ENCODE measurements at regions not wholly inside any gene's neighbourhood (a gene's known extent, or its start where the extent isn't known, plus 50 kb on each side); places are given as distances from the start of the nearest gene placed in this dataset.
"Not testable (repeated sequence)": the region's sequence is repeated elsewhere in the genome, so short reads cannot be mapped to it uniquely, and the experiment has no call there.

DNA sequence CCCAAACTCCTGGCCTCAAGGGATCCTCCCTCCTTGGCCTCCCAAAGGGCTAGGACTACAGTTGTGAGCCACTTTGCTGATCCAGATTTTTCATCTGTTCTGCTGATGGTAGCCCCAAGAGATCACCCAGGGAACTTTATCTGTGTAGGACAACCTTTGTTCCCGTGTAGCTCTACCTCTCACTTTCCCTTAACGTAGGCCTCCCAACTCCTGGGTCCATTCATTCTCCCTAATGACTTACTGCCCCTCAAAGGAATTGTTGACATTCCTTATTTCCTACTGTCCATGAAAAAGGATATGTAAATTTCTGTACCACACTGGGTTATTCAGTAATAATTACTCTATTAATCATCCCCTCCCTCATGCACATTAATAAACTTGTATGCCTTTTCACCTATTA, 51.0 kb upstream of the PHF24 start:
- DNase-seq (ENCODE audit: low spot score) = no peak

GRCh38 chr9:34899535-34900158, 58.4 kb upstream of the PHF24 start:
- DNase-seq (ENCODE audit: low spot score) = peak; percentile 70

GRCh38 chr9:34898846-34899245, 59.2 kb upstream of the PHF24 start:
- DNase-seq (ENCODE audit: low spot score) = no peak

GRCh38 chr9:34896112-34896511, 62.0 kb upstream of the PHF24 start:
- DNase-seq (ENCODE audit: low spot score) = no peak

DNA sequence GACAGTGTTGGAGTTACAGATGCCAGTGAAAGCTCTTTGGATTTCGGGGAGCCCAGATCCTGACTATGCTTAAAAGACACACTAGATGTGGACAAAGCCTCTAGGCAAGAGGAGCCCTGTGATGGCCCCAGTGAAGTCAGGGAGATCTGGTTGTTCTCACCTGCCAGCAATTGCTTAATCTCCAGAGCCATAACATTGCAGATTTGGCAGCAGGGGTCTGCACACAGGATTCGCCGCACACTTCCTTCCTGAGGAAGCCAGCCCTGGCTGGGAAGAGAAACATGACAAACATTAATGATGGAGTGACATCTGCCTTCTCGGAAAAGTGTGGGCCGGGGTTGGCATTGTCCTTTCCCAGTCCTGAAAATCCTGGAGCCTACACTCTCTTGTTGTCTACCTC, 65.2 kb upstream of the PHF24 start:
- DNase-seq (ENCODE audit: low spot score) = no peak

GRCh38 chr9:34891386-34891785, 66.7 kb upstream of the PHF24 start:
- no peak for DNase-seq (ENCODE audit: low spot score)

- DNase-seq (ENCODE audit: low spot score) = no peak
Measured at GRCh38 chr9:34887841-34888240, 70.2 kb upstream of the PHF24 start.

DNA sequence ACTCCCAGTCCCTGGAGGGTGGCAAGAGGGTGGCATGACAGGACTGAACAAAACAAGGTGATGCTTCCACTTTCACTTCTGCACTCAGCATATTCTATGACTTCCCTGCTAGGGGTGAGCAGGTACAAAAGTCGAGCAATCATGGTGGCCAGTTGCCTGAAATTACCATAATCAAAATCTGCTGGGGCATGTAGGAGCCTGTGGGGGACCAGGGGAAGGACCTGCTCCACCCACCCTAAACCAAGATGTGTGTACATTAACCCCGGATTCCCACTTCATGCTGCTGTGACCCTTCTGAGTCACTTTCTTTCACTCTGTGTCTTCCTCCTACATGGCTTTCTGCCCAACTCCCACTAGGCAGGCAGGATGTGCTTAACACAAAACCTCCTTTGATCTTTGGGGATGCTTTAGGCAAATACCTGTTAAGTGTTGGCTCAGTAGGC, 73.3 kb upstream of the PHF24 start:
- no peak for DNase-seq (ENCODE audit: low spot score)

GRCh38 chr9:34876096-34876495, 82.0 kb upstream of the PHF24 start:
- no peak for DNase-seq (ENCODE audit: low spot score)

GRCh38 chr9:34869390-34869789, 88.7 kb upstream of the PHF24 start:
- DNase-seq (ENCODE audit: low spot score) = no peak

GRCh38 chr9:34866614-34867013, 91.5 kb upstream of the PHF24 start:
- DNase-seq (ENCODE audit: low spot score) = no peak

- no peak for DNase-seq (ENCODE audit: low spot score)
Measured at GRCh38 chr9:34863426-34863825, 94.7 kb upstream of the PHF24 start.

DNA sequence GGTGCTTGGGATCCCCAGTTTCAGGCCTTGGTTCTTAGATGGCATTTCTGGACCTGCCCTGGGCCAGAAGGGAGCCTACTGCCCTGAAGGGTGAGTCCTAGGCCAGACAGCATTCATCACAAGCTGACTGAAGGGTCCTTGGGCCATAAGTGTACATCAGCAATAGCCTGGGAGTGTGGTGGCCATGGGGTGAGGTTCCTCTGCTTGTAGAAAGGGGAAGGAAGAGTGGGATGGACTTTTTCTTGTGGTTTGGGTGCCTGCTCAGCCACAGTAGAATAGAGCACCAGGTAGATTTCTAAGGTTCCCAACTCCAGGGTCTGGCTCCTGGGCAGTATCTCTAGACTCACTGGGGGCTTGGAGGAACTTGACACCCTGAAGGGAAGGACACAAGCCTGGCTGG, 95.2 kb upstream of the PHF24 start:
- DNase-seq (ENCODE audit: low spot score) = no peak

DNA sequence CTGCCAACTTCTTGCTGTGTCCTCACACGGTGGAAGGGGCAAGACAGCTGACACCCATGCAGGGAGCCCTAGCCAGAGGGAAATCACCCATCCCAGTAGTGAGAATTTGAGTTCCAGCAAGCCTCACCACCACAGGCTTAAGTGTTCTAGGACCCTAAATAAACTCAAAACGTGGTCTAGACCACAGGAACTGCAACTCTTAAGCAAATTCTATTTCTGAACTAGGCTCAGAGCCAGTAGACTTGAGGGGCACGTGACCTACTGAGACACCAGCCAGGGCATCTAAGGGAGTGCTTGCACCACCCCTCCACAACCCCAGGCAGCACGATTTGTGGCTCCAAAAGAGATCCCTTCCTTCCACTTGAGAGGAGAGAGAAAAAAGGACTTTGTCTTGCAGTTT, 96.0 kb upstream of the PHF24 start:
- no peak for DNase-seq (ENCODE audit: low spot score)

GRCh38 chr9:34855016-34855415, 103.1 kb upstream of the PHF24 start:
- not testable (repeated sequence) for DNase-seq (ENCODE audit: low spot score)

GRCh38 chr9:34830068-34830467, 120.1 kb upstream of the CCL21 start:
- no peak for DNase-seq (ENCODE audit: low spot score)

DNA sequence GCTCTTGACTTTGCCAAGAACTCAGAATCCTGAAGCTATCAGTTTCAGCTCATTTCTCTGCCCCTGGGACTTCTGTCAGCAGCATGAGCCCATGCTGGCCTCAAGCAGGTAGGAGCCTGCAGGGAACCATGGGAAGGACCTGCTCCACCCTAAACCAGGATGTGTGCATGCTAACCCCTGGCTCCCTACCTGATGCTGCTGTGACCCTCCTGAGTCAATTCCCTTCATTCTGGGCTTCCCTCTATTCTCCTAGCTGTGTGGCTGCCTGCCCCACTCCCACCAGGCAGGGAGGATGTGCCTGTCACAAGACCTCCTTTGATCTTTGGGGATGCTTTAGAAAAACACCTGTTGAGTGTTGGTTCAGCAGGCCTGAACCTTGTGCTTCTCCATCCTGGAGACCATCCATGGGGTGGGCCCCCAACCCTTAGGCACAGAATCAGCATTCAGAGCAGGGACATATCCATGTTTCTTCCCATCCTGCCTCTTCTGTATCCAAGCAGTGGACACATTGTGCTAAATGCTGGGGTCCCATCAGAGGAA, 117.1 kb upstream of the CCL21 start:
- no peak for DNase-seq (ENCODE audit: low spot score)

GRCh38 chr9:34825775-34826174, 115.8 kb upstream of the CCL21 start:
- no peak for DNase-seq (ENCODE audit: low spot score)

DNA sequence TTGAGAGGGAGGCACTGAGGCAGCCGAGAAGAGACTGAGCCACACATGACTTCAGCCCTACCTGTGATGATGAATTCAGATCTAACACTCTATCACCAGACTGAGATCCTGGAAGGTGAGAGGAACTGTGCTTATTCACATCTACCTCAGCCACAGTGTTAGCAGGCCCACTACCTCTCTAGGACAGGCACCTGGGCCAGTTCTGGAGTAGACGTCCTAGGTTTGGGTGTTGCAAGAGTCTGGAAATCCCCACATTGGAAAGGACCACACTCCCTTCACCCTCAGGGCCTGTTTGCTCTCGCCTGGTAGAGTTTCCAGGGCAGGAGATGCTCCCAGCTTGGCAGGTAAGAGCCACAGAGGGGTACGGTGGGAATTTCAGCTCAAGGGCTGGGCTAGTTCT, 113.8 kb upstream of the CCL21 start:
- DNase-seq (ENCODE audit: low spot score) = no peak

GRCh38 chr9:34810187-34810524, 100.2 kb upstream of the CCL21 start:
- no peak for DNase-seq (ENCODE audit: low spot score)

GRCh38 chr9:34809504-34810186, 99.7 kb upstream of the CCL21 start:
- peak; percentile 10 for DNase-seq (ENCODE audit: low spot score)

DNA sequence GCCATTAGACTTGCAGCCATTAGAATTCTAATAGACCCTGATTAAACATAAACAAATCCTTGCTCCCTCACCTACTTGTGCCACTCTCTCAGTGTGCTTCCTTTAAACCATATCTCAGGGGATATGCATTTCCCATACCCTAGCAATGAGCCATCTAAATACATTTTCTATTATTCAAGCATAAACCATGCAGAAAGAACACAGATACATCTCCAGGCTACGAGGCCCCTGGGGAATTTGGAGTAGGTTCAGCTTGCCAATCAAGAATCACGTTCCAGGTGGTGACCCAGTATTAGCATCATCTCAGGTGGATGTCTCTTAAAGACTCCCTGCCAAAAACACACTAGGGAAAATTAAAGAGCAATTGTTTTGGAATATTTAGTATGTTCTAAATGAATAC, 93.0 kb upstream of the CCL21 start:
- no peak for DNase-seq (ENCODE audit: low spot score)

DNA sequence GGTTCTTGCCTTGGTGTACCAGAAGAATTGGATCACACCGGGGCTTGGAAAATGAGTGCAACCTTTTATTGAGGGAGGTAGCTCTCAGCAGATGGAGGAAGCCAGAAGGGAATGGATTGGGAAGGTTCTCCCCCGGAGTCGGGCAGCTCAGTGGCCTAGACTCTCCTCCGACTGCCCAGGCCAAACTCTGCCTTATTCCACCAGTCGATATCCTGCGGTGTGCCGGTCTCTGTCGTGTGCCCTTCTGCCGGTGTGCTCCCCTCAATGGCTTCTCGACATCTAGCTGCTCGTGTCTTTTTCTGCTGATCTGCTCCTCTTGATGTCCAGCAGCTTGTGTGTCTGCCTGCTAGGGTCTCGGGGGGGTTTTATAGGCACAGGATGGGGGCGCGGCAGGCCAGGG, 87.4 kb upstream of the CCL21 start:
- DNase-seq (ENCODE audit: low spot score) = no peak

GRCh38 chr9:34796924-34797323, 87.0 kb upstream of the CCL21 start:
- no peak for DNase-seq (ENCODE audit: low spot score)

All from kidney capillary endothelial cell (primary cell).